PC-3 (cell line): ENCODE measurements at regions not wholly inside any gene's neighbourhood (a gene's known extent, or its start where the extent isn't known, plus 50 kb on each side); places are given as distances from the start of the nearest gene placed in this dataset.

Experiments used
- EZH2 ChIP-seq: fragments of 300-600 bp; sonication (generic); IDR thresholded peaks from one replicate; pipeline ENCODE4 v1.6.1; 2017; ENCODE audit warnings: antibody characterized with exemption, mild to moderate bottlenecking, low read length; ENCODE audit not compliant: unreplicated experiment
- EZH2phosphoT487 ChIP-seq: fragments of 300-600 bp; sonication (generic); IDR thresholded peaks from 2 replicates; pipeline ENCODE4 v1.6.1; 2018; ENCODE audit warnings: mild to moderate bottlenecking, antibody characterized with exemption, low read length, borderline replicate concordance
- TF ChIP-seq, protein P1 (sequence below): fragments of 300-600 bp; sonication (generic); conservative IDR thresholded peaks from 2 replicates; pipeline ENCODE4 v1.5.1; 2017; ENCODE audit warnings: antibody characterized with exemption, low read depth, mild to moderate bottlenecking, low read length

DNA sequence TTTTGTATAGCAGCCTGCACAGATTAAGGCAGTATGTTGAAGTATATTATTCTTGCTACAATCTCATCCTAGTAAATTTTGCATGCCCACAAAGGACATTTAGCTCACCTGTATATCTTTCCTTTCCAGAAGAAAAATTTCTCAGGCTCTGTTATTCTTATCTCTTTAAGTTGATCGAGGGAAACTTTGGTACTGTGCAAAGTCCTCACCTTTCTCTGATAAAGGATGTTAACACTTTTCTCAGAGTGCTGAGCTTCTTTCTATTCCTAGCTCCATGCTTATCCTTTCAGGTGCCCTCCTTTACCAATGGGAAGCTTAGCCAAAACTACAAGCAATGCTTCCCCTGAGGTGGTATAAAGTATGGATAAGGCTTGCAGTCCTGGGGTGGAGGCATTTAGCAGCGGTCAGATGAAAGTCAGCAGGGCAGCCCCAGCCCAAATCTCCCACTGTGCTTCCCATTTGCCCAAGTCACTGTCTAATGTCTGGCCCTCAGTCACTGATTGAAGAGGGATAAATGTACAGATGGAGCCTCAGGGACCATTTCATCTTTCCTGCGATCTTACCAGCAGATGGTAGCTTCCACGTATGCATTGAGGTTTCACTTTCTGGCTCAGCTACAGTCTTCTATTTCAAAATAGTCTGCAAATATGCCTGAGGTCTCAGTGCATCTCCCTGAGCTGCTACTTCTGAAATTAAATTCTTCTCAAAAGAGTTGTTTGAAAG is 127.8 kb upstream of the P2RY1 start:
- TF ChIP-seq, protein P1, sequence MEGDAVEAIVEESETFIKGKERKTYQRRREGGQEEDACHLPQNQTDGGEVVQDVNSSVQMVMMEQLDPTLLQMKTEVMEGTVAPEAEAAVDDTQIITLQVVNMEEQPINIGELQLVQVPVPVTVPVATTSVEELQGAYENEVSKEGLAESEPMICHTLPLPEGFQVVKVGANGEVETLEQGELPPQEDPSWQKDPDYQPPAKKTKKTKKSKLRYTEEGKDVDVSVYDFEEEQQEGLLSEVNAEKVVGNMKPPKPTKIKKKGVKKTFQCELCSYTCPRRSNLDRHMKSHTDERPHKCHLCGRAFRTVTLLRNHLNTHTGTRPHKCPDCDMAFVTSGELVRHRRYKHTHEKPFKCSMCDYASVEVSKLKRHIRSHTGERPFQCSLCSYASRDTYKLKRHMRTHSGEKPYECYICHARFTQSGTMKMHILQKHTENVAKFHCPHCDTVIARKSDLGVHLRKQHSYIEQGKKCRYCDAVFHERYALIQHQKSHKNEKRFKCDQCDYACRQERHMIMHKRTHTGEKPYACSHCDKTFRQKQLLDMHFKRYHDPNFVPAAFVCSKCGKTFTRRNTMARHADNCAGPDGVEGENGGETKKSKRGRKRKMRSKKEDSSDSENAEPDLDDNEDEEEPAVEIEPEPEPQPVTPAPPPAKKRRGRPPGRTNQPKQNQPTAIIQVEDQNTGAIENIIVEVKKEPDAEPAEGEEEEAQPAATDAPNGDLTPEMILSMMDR: no peak
- no peak for TF ChIP-seq EZH2
- TF ChIP-seq EZH2phosphoT487: no peak
